Neutrophil (primary cell): ENCODE measurements at regions not wholly inside any gene's neighbourhood (a gene's known extent, or its start where the extent isn't known, plus 50 kb on each side); places are given as distances from the start of the nearest gene placed in this dataset.

Experiments
- H3K27ac ChIP-seq: fragments of 200-600 bp; sonication (generic); 2 replicates; pipeline ENCODE4 v1.5.1; 2016; ENCODE audit warnings: mild to moderate bottlenecking, moderate library complexity
- H3K27me3 ChIP-seq: fragments of 200-600 bp; sonication (generic); 2 replicates; pipeline ENCODE4 v1.6.0; 2016; ENCODE audit warnings: mild to moderate bottlenecking
- H3K36me3 ChIP-seq: fragments of 200-600 bp; sonication (generic); 2 replicates; pipeline ENCODE4 v1.5.1; 2017
- H3K4me1 ChIP-seq, 2 experiments: fragments of 200-600 bp in 1 of 2; sonication (generic) in 1 of 2; 1 replicate in 1 of 2; 2 replicates in 1 of 2; pipeline versions ENCODE4 v1.5.1 to v1.6.1; 2013 to 2016; ENCODE audit warnings: low read depth in 1 of 2, low read length in 1 of 2, mild to moderate bottlenecking in 1 of 2, moderate library complexity in 1 of 2; ENCODE audit not compliant: control insufficient read depth in 1 of 2, insufficient read depth in 1 of 2
- H3K4me3 ChIP-seq, 2 experiments: fragments of 200-600 bp in 1 of 2; sonication (generic) in 1 of 2; 1 replicate in 1 of 2; 2 replicates in 1 of 2; pipeline ENCODE4 v1.5.1; 2013 to 2016; ENCODE audit warnings: low read depth in 1 of 2, low read length in 1 of 2, mild to moderate bottlenecking in 1 of 2, moderate library complexity in 1 of 2
- H3K9me3 ChIP-seq: fragments of 200-600 bp; sonication (generic); 2 replicates; pipeline ENCODE4 v1.5.1; 2016
- TF ChIP-seq, protein P1 (sequence below): fragments of 200-600 bp; sonication (generic); IDR thresholded peaks from 2 replicates; pipeline ENCODE4 v1.5.1; 2016; ENCODE audit warnings: antibody characterized with exemption

DNA sequence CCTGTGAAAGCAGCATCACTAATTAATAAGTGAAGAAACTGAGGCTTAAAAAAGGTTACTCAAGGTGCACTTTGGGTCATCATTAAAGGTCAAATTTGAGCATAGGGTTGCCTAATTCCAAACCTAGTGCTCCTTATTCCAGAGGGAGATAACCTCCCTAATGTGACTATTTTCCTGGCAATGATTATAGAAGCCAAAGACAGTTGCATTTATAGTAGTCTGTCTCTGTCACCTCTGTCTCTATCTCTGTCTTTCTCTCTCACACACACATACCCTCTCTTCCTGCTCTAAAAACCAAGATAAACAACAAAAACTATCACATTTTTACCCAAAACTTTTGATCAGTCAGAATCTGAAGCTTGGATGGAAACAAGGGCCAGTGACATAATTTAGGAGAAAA, 172.0 kb upstream of the LMCD1 start:
- no peaks in the 10 kb centered on the region for H3K36me3 ChIP-seq
- TF ChIP-seq, protein P1, sequence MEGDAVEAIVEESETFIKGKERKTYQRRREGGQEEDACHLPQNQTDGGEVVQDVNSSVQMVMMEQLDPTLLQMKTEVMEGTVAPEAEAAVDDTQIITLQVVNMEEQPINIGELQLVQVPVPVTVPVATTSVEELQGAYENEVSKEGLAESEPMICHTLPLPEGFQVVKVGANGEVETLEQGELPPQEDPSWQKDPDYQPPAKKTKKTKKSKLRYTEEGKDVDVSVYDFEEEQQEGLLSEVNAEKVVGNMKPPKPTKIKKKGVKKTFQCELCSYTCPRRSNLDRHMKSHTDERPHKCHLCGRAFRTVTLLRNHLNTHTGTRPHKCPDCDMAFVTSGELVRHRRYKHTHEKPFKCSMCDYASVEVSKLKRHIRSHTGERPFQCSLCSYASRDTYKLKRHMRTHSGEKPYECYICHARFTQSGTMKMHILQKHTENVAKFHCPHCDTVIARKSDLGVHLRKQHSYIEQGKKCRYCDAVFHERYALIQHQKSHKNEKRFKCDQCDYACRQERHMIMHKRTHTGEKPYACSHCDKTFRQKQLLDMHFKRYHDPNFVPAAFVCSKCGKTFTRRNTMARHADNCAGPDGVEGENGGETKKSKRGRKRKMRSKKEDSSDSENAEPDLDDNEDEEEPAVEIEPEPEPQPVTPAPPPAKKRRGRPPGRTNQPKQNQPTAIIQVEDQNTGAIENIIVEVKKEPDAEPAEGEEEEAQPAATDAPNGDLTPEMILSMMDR, result no peak
- no peak overlapping the region for H3K4me3 ChIP-seq
- H3K9me3 ChIP-seq, result no peaks in the 10 kb centered on the region
- H3K27ac ChIP-seq, result no peak overlapping the region
- no peaks in the 10 kb centered on the region for H3K4me1 ChIP-seq
- H3K27me3 ChIP-seq, result no peaks in the 10 kb centered on the region

- TF ChIP-seq, protein P1, result no peak
- Histone ChIP-seq H3K4me3 (no peak overlapping the region), H3K36me3 (no peaks in the 10 kb centered on the region), H3K4me1 (no peaks in the 10 kb centered on the region), H3K27ac (no peak overlapping the region), H3K9me3 (no peaks in the 10 kb centered on the region), H3K27me3 (no peaks in the 10 kb centered on the region)
Measured at GRCh38 chr3:8336456-8336855, 165.2 kb upstream of the LMCD1 start.

- Histone ChIP-seq H3K27ac (no peak overlapping the region), H3K4me3 (no peak overlapping the region), H3K9me3 (no peaks in the 10 kb centered on the region), H3K27me3 (no peaks in the 10 kb centered on the region), H3K36me3 (no peaks in the 10 kb centered on the region), H3K4me1 (no peaks in the 10 kb centered on the region)
- TF ChIP-seq, protein P1, result no peak
Measured at GRCh38 chr3:8338424-8338823, 163.2 kb upstream of the LMCD1 start.

- no peak overlapping the region for H3K27ac ChIP-seq
- H3K36me3 ChIP-seq, result no peaks in the 10 kb centered on the region
- no peaks in the 10 kb centered on the region for H3K27me3 ChIP-seq
- H3K4me3 ChIP-seq, result no peak overlapping the region
- no peaks in the 10 kb centered on the region for H3K9me3 ChIP-seq
- H3K4me1 ChIP-seq, result no peaks in the 10 kb centered on the region
- TF ChIP-seq, protein P1, result no peak
Measured at GRCh38 chr3:8341821-8342247, 159.8 kb upstream of the LMCD1 start.

DNA sequence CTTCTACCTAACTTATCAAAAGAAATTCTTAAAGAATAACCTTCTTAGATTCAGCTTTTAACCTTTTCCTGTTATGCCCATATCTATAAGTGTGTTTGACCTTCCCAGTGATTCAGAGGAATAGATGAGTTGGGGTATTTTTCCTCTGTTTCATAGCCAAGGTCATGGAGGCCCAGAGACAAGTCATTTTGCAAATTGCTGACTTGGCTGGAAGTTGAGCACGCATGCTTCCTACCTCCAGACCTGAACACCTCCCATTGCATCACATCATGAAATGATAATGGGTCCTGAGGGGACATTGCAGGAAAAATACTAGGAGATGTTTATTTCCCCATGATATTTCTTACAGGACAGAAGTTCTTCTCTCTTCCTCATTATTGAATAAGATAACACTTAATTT, 158.6 kb upstream of the LMCD1 start:
- H3K9me3 ChIP-seq, result no peaks in the 10 kb centered on the region
- no peak overlapping the region for H3K27ac ChIP-seq
- TF ChIP-seq, protein P1, result no peak
- no peaks in the 10 kb centered on the region for H3K36me3 ChIP-seq
- H3K4me1 ChIP-seq, result no peaks in the 10 kb centered on the region
- H3K27me3 ChIP-seq, result no peaks in the 10 kb centered on the region
- no peak overlapping the region for H3K4me3 ChIP-seq

DNA sequence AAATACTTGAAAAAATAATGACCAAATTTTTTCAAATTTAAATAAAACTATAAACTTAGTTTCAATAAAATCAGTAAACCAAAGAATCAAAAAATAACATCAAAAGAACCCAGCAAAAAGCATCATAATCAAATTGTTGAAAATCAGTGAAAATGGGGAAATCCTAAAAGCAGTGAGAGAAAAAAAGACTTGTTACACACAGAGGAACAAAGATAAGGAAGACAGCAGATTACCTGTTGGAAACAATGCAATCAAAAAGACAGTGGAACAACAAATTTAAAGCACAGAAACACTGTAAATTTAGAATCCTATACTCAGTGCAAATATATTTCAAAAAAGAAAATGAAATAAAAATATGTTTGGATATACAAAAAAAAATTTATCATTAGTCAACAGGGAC, 156.2 kb upstream of the LMCD1 start:
- Histone ChIP-seq H3K9me3 (no peaks in the 10 kb centered on the region), H3K36me3 (no peaks in the 10 kb centered on the region), H3K27me3 (no peaks in the 10 kb centered on the region), H3K4me3 (no peak overlapping the region), H3K4me1 (no peaks in the 10 kb centered on the region), H3K27ac (no peak overlapping the region)
- TF ChIP-seq, protein P1, result no peak
